ENCODE measurements at regions not wholly inside any gene's neighbourhood (a gene's known extent, or its start where the extent isn't known, plus 50 kb on each side); places are given as distances from the start of the nearest gene placed in this dataset.

DNA sequence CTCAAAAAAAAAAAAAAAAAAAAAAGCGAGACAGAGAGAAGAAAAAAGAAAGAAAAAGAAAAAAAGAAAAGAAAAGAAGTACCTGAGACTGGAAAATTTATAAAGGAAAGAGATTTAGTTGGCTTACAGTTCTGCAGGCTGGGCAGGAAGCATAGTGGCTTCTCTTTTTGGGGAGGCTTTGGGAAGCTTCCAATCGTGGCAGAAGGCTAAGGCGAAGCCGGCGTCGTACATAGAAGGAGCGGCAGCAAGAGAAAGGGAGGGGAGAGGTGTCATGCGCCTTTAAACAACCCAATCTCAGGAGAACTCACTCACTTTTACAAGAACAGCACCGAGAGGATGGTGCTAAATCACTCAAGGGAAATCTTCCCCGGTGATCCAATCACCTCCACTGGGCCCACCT lies 272.1 kb upstream of the FOXK1 start:
- TF ChIP-seq, protein P1, sequence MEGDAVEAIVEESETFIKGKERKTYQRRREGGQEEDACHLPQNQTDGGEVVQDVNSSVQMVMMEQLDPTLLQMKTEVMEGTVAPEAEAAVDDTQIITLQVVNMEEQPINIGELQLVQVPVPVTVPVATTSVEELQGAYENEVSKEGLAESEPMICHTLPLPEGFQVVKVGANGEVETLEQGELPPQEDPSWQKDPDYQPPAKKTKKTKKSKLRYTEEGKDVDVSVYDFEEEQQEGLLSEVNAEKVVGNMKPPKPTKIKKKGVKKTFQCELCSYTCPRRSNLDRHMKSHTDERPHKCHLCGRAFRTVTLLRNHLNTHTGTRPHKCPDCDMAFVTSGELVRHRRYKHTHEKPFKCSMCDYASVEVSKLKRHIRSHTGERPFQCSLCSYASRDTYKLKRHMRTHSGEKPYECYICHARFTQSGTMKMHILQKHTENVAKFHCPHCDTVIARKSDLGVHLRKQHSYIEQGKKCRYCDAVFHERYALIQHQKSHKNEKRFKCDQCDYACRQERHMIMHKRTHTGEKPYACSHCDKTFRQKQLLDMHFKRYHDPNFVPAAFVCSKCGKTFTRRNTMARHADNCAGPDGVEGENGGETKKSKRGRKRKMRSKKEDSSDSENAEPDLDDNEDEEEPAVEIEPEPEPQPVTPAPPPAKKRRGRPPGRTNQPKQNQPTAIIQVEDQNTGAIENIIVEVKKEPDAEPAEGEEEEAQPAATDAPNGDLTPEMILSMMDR (IDR thresholded peaks at IDR 0.05) = no peak
- no peak for TF ChIP-seq POLR2A (IDR thresholded peaks at IDR 0.05)
